NCI-H526 treated with DMSO at 0.1 percent for 48 hours (cell line): ENCODE measurements at regions not wholly inside any gene's neighbourhood (a gene's known extent, or its start where the extent isn't known, plus 50 kb on each side); places are given as distances from the start of the nearest gene placed in this dataset.
"Not testable (repeated sequence)": the region's sequence is repeated elsewhere in the genome, so short reads cannot be mapped to it uniquely, and the experiment has no call there.

Source experiments
- DNase-seq: peaks from one replicate; lab custom pipeline; 2025; lab: John Stamatoyannopoulos, UW

DNA sequence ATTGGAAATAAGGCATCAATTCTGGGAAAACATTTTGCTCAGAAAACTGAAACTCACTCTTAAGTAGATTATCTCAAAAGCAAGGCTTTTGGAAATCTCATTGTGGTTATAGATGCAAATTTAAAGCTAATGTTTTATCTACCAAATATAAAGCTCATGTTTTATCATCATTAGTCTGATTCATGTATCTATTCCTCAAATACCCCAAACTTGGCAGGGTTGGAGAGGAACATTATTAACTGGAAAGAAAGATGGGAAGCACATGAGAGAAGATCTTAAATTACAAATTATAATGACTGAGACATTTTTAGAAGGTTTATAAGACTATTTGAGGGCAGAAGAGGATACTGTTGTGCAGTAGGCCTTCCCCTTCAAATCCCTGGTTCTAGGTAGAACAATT lies 137.3 kb upstream of the TGFBR2 start:
- DNase-seq = no peak

GRCh38 chr3:30470496-30470895 lies 135.9 kb upstream of the TGFBR2 start:
- no peak for DNase-seq

- DNase-seq = no peak
Measured at GRCh38 chr3:30471066-30471465, 135.3 kb upstream of the TGFBR2 start.

GRCh38 chr3:30471796-30472489 lies 134.5 kb upstream of the TGFBR2 start:
- no peak for DNase-seq

DNA sequence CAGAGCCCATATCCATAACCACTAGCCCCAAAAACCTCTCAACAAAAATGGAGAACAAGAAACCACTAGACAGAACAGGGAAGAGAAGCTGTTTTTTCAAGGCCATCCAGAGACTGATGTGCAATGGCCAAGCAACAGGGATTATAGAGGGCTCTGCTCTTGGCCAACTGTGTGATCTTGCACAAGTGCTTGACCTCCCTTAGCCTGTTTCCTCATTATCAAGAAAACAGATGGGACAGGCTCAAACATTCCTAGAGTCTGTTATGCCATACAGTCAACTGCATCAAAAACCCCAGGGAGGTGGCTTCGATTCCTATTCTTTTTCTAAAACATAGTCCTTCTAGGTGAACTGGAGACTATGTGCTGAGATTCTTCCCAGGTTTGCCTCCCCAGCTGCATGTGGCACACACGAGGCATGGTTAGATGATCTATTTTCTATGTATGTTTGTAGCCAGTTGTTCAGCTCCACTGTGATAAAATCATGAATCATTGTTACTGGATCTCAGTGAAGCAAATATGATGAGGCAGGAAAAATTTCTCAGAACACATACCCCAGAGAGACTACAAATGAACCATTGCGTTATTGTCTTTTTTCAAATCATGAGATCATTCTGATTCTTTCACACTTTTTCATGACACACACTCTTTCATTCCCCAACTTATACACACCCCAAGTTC lies 132.9 kb upstream of the TGFBR2 start:
- DNase-seq = no peak

- DNase-seq = no peak
Measured at GRCh38 chr3:30474371-30474770, 132.0 kb upstream of the TGFBR2 start.

DNA sequence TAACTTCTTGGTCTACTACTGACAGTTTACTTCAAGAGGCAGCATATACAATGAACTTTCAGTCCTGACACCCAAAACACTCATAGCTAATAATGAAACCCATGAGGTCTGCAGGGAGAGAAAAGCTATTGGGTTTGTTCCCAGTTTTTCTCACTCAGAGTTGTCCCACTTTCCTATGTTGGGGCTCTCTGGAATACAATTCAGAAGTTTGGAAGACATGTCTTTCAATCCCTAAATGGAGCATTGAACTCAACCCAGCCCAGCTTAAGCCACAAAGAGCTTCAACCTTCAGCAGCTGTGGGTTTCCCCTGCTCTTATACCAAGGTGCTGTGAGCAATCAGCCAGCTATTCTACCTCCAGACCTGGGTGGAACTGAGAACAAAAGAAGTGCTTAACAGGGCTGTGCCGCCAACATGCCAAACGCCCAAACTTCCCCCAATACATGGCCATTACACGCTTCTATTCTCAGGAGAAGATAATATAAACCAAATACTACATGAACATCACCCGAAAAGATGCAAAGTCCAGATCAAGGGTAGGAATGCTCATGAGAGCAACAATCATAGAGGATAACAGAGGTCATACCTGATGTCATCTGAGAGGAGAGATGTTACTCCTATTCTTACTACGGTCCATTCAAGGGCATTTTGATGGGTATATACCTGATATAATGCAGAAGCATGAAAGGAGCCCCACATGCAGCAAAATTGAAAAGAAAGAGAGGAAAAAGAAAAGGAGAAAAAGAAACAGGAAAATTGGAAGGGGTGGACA lies 131.2 kb upstream of the TGFBR2 start:
- no peak for DNase-seq

GRCh38 chr3:30475809-30476178 lies 130.6 kb upstream of the TGFBR2 start:
- no peak for DNase-seq

GRCh38 chr3:30476368-30477084 lies 129.9 kb upstream of the TGFBR2 start:
- DNase-seq = no peak

GRCh38 chr3:30477149-30477921 lies 129.1 kb upstream of the TGFBR2 start:
- no peak for DNase-seq

DNA sequence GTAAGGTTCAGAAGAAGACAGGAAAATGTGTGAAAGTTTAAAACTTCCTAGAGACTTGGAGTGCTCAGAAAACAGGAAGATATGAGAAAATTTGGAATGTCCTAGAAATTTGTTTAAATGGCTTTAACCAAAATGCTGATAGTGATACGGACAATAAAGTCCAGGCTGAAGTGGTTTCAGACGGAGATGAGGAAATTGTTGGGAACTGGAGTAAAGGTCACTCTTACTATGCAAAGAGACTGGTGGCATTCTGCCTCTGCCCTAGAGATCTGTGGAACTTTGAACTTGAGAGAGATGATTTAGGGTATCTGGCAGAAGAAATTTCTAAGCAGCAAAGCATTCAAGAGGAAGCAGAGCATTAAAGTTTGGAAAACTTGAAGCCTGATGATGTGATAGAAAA lies 126.7 kb upstream of the TGFBR2 start:
- not testable (repeated sequence) for DNase-seq

DNA sequence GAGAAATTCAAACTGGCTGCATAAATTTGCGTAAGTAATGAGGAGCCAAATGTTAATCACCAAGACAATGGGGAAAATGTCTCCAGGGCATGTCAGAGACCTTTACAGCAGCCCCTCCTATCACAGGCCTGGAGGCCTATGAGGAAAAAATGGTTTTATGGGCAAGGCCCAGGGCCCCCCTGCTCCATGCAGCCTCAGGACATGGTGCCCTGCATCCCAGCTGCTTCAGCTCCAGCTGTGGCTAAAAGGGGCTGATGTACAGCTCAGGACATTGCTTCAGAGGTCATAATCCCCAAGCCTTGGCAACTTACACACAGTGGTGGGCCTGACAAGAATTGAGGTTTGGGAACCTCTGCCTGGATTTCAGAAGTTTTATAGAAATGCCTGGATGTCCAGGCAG lies 126.2 kb upstream of the TGFBR2 start:
- not testable (repeated sequence) for DNase-seq

- no peak for DNase-seq
Measured at GRCh38 chr3:30480587-30480986, 125.8 kb upstream of the TGFBR2 start.

DNA sequence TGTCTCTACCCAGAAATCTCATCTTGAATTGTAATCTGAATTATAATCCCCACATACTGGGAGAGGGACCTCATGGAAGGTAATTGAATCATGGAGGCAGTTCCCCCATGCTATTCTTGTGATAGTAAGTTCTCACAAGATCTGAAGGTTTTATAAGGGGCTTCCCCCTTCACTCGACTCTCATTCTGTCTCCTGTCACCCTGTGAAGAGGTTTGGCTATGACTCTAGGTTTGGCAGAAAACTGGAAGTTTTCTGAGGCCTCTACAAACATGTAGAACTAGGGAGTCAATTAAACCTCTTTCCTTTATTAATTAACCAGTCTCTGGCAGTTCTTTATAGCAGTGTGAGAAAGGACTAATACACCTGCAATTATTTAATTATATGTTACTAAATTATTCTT lies 125.2 kb upstream of the TGFBR2 start:
- no peak for DNase-seq

DNA sequence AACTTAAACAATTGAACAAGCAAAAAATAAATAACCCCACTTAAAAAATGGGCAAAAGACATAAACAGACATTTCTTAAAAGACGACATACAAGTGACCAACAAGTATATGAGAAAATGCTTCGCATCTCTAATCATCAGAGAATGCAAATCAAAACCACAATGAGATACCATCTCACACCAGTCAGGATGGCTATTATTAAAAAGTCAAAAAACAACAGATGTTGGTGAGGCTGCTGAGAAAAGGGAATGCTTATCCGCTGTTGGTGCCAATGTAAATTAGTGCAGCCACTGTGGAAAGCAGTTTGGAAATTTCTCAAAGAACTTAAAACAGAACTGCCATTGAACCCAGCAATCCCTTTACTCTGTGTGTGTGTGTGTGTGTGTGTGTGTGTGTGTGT lies 122.2 kb upstream of the TGFBR2 start:
- DNase-seq = peak; percentile 13

- no peak for DNase-seq
Measured at GRCh38 chr3:30486368-30486767, 120.0 kb upstream of the TGFBR2 start.

- no peak for DNase-seq
Measured at GRCh38 chr3:30488070-30488756, 118.2 kb upstream of the TGFBR2 start.

GRCh38 chr3:30492322-30493192 lies 113.8 kb upstream of the TGFBR2 start:
- no peak for DNase-seq

DNA sequence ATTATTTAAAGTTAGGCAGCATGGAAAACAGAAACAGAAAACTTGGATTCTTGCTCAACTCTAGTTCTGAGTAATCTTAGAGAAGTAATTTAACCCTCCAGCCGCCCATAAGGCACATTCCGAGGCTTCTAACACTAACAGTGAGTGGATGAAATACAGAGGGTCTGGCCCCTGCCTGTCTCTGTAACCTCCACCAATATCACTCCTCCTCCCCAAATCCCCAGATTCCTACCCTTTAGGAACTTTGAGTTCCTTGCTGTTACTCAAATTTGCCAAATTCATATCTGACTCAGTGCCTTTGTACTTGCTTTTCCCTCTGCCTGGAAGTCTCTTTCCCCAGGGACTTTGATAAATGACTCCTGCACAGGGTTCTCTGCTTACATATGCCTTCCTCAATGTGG lies 112.5 kb upstream of the TGFBR2 start:
- DNase-seq = no peak
